Activated T-helper 1 cell treated with anti-CD3 and anti-CD28 coated beads, Interleukin-12 subunit alpha, Interleukin-12 subunit beta, Interleukin-2, Interleukin-4 antibody, amounts not matched to agents 30 ng/mL and 10 ng/mL and 1 ng/mL, durations not matched to agents 14 hours and 24 hours and 36 hours (primary cell): ENCODE measurements at regions not wholly inside any gene's neighbourhood (a gene's known extent, or its start where the extent isn't known, plus 50 kb on each side); places are given as distances from the start of the nearest gene placed in this dataset.

Experiments used
- DNase-seq: peaks from one replicate; pipeline ENCODE4 v3.0.0; 2021; ENCODE audit warnings: low spot score
- H3K27ac Mint-ChIP-seq: one replicate; pipeline ENCODE4 v1.8.0; 2021; ENCODE audit warnings: mild to moderate bottlenecking, mixed read lengths
- H3K27me3 Mint-ChIP-seq: one replicate; pipeline ENCODE4 v1.8.0; 2022; ENCODE audit warnings: mild to moderate bottlenecking, moderate library complexity, mixed read lengths; ENCODE audit not compliant: insufficient read depth
- H3K36me3 Mint-ChIP-seq: one replicate; pipeline ENCODE4 v1.8.0; 2021; ENCODE audit warnings: low read depth, mixed read lengths
- H3K4me1 Mint-ChIP-seq: one replicate; pipeline ENCODE4 v1.8.0; 2021; ENCODE audit warnings: low read depth, mixed read lengths
- H3K4me3 Mint-ChIP-seq: one replicate; pipeline ENCODE4 v1.8.0; 2021; ENCODE audit warnings: mild to moderate bottlenecking, moderate library complexity, mixed read lengths
- H3K9me3 Mint-ChIP-seq: one replicate; pipeline ENCODE4 v1.8.0; 2021; ENCODE audit warnings: mixed read lengths
- intact Hi-C: fragments of 100-400 bp; cut with micrococcal nuclease; formaldehyde crosslinking; loops from one replicate; pipeline ENCODE4 v1.15.1; 2024

DNA sequence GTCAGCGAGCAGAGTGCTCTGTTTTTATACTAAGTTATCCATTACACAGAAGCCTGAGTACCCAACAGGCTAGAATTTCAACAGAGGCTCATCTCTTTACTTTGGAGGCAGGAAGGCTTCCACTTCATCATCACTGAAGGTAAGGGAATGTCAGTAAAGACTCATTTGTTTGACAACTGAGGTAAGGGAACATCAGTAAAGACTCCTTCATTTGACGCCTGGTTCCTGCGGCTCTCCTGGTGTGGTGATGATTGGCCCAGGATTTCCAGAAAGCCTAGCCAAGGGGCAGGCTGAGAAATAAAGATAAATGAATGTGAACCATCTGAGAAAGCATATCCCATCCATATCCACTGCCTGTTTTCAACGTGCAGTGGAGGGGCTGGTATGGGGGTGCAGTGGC lies 244.6 kb upstream of the ECI2 start:
- peaks cover 30% of the 10 kb centered on the region for H3K9me3 Mint-ChIP-seq
- peaks cover 1% of the 10 kb centered on the region for H3K36me3 Mint-ChIP-seq
- no peaks in the 10 kb centered on the region for H3K27me3 Mint-ChIP-seq
- no peaks in the 10 kb centered on the region for H3K4me1 Mint-ChIP-seq
- DNase-seq, result no peak
- intact Hi-C loops, result no loop called here
- H3K27ac Mint-ChIP-seq, result no peak overlapping the region
- no peak overlapping the region for H3K4me3 Mint-ChIP-seq

DNA sequence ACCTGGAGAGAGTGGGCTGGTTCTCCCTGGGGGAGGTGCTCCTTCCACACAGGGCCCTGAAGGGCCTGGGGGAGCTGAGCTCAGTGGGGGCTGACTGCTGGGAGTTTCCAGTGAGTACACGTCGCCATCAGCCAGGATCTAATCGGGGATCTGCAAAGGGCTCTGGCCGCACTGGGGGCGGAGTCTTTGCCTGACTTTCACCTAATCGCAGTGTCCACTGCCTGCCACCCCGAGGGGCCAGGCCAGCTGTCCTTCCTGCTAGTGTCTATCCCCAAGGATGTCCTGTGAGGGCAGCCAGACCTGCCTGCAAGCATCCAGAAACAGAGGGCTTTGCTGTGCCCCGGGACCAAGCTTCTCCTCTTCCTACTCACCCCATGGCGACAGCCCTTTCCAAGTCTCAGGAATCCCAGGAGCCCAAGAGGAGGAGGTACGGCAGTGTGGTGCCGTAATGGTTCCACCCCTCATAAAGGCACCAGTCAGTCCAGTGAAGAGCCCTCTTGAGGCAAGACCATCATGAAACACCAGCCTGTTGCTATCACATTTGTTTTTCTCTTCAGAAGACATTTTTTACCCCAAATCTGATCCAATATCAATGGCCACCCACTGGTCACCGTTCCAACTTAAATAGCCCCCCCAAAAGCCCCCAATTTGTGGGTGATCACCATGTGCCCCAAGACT lies 243.1 kb upstream of the ECI2 start:
- H3K4me3 Mint-ChIP-seq, result no peak overlapping the region
- no peaks in the 10 kb centered on the region for H3K4me1 Mint-ChIP-seq
- no peaks in the 10 kb centered on the region for H3K27me3 Mint-ChIP-seq
- no peak overlapping the region for H3K27ac Mint-ChIP-seq
- H3K9me3 Mint-ChIP-seq, result peaks cover 20% of the 10 kb centered on the region
- intact Hi-C loops, result no loop called here
- H3K36me3 Mint-ChIP-seq, result no peaks in the 10 kb centered on the region
- no peak for DNase-seq

DNA sequence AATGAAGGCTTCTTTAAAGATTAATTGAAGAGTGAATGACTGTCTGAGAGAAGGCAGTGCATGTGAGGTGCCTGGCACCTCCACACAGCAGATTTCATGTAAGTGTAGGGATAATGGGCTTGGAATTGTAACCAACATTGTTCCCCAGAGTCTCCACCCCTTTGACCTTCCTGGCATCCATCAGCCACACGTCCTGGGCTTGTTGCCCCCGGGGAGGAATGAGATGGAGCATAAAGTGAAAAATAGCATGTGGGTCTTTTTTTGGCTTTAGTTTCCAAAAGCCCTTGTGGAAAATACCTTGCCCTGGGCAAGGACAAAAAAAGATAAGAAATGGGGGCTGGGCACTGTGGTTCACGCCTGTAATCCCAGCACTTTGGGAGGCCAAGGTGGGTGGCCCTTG lies 242.2 kb upstream of the ECI2 start:
- DNase-seq, result no peak
- peaks cover 15% of the 10 kb centered on the region for H3K9me3 Mint-ChIP-seq
- H3K4me1 Mint-ChIP-seq, result no peaks in the 10 kb centered on the region
- H3K4me3 Mint-ChIP-seq, result no peak overlapping the region
- no peaks in the 10 kb centered on the region for H3K27me3 Mint-ChIP-seq
- no peak overlapping the region for H3K27ac Mint-ChIP-seq
- no peaks in the 10 kb centered on the region for H3K36me3 Mint-ChIP-seq
- intact Hi-C loops, result no loop called here

DNA sequence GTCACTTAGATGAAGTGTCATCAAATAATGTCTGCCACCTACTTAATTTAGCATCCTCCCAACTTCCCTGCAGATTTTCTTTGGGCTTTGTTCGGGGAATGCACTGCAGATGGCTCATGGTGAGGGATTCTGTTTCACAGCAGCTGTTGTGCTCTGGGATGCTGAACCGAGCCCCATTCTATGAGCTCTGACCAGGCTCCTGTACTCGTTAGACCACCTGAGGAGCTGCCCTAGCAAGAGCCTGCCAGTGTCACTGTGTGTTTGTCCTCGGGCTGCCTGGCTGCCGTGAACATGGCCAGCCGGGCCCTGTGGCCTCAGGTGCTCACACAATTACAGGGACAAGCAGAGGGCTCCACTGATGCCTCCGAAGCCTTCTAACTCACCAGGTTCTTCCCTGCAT lies 238.8 kb upstream of the ECI2 start:
- Mint-ChIP-seq H3K9me3 (no peaks in the 10 kb centered on the region), H3K4me1 (no peaks in the 10 kb centered on the region), H3K4me3 (no peak overlapping the region), H3K36me3 (no peaks in the 10 kb centered on the region), H3K27ac (no peak overlapping the region), H3K27me3 (peaks cover 1% of the 10 kb centered on the region)
- intact Hi-C loops, result no loop called here
- no peak for DNase-seq

GRCh38 chr6:4372866-4373265 lies 237.5 kb upstream of the ECI2 start:
- no peaks in the 10 kb centered on the region for H3K4me1 Mint-ChIP-seq
- peaks cover 1% of the 10 kb centered on the region for H3K27me3 Mint-ChIP-seq
- no peak overlapping the region for H3K4me3 Mint-ChIP-seq
- H3K36me3 Mint-ChIP-seq, result no peaks in the 10 kb centered on the region
- DNase-seq, result no peak
- no peak overlapping the region for H3K27ac Mint-ChIP-seq
- intact Hi-C loops, result no loop called here
- H3K9me3 Mint-ChIP-seq, result no peaks in the 10 kb centered on the region

GRCh38 chr6:4371207-4371921 lies 236.0 kb upstream of the ECI2 start:
- Mint-ChIP-seq H3K27ac (no peak overlapping the region), H3K36me3 (no peaks in the 10 kb centered on the region), H3K9me3 (no peaks in the 10 kb centered on the region), H3K27me3 (peaks cover 1% of the 10 kb centered on the region), H3K4me3 (no peak overlapping the region), H3K4me1 (no peaks in the 10 kb centered on the region)
- no peak for DNase-seq
- intact Hi-C loops, result no loop called here

DNA sequence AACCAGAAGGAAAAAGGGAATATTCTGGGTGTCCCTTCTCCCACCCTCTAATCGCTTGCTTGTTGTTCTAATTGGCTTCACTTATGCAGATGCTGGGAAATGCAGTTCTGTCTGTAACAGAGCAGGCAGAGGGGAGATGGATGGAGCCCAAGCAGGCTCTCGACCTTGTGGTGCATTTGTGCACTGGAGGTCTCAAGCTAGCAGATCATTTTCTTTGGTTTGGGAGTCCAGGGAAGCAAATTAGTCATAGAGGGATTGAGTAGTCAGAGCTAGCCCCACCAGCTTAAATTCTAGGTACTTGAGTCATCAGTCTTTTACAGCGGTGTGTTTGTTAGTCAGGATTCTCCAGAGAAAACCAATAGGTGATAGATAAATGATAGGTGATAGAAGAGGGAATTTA lies 234.7 kb upstream of the ECI2 start:
- Mint-ChIP-seq H3K4me1 (no peaks in the 10 kb centered on the region), H3K27me3 (peaks cover 1% of the 10 kb centered on the region), H3K27ac (no peak overlapping the region), H3K36me3 (no peaks in the 10 kb centered on the region), H3K9me3 (no peaks in the 10 kb centered on the region), H3K4me3 (no peak overlapping the region)
- DNase-seq, result no peak
- intact Hi-C loops, result no loop called here

GRCh38 chr6:4369616-4370015 lies 234.2 kb upstream of the ECI2 start:
- Mint-ChIP-seq H3K36me3 (no peaks in the 10 kb centered on the region), H3K27me3 (peaks cover 1% of the 10 kb centered on the region), H3K9me3 (no peaks in the 10 kb centered on the region), H3K4me3 (no peak overlapping the region), H3K4me1 (no peaks in the 10 kb centered on the region), H3K27ac (no peak overlapping the region)
- intact Hi-C loops, result no loop called here
- no peak for DNase-seq

DNA sequence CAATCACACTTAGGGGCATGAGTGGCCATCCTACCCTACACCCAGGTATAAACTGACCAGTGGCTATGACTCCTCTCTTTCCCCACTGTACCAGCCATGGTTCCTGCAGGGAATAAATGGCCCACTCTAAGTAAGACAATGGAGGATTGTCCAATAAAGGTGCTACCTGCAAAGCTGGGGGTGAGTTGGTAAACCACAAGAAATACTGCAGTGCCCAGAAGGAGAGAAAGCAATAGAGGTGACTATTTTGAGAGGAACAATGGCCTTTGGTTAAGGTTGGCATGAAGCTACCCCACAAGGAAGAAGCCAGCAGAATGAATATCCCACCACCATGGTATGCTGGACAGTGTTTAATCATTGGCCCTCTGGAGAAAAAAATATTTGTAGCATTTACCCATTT lies 233.3 kb upstream of the ECI2 start:
- no peak overlapping the region for H3K27ac Mint-ChIP-seq
- H3K4me3 Mint-ChIP-seq, result no peak overlapping the region
- no peaks in the 10 kb centered on the region for H3K36me3 Mint-ChIP-seq
- H3K4me1 Mint-ChIP-seq, result peaks cover 5% of the 10 kb centered on the region
- no peak for DNase-seq
- intact Hi-C loops, result no loop called here
- H3K9me3 Mint-ChIP-seq, result no peaks in the 10 kb centered on the region
- H3K27me3 Mint-ChIP-seq, result peaks cover 1% of the 10 kb centered on the region

DNA sequence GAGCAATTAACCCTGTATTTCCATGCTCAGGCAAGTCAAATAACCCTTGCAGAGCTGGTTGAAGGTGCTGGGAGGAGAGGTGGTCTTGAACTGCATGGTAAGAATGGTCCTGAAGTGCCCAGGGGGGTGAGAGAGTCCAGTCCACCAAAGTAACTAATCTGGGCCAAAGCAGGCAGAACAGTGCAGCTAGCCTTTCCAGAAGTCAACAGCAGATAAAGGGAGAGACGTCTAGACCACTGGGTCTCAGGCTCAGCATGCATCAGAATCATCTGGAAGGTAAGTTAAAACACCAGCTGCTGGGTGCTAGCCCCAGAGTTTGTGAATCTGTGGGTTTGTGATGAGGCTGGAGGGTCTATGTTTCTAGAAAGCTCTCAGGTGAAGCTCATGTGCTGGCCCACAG lies 232.3 kb upstream of the ECI2 start:
- Mint-ChIP-seq H3K4me3 (no peak overlapping the region), H3K9me3 (no peaks in the 10 kb centered on the region), H3K36me3 (no peaks in the 10 kb centered on the region), H3K4me1 (peaks cover 5% of the 10 kb centered on the region), H3K27ac (no peak overlapping the region), H3K27me3 (peaks cover 1% of the 10 kb centered on the region)
- DNase-seq, result no peak
- intact Hi-C loops, result no loop called here

- Mint-ChIP-seq H3K27me3 (peaks cover 1% of the 10 kb centered on the region), H3K27ac (no peak overlapping the region), H3K36me3 (no peaks in the 10 kb centered on the region), H3K4me1 (peaks cover 5% of the 10 kb centered on the region), H3K4me3 (no peak overlapping the region), H3K9me3 (no peaks in the 10 kb centered on the region)
- no peak for DNase-seq
- intact Hi-C loops, result no loop called here
Observed at GRCh38 chr6:4366635-4367395, 231.4 kb upstream of the ECI2 start.

DNA sequence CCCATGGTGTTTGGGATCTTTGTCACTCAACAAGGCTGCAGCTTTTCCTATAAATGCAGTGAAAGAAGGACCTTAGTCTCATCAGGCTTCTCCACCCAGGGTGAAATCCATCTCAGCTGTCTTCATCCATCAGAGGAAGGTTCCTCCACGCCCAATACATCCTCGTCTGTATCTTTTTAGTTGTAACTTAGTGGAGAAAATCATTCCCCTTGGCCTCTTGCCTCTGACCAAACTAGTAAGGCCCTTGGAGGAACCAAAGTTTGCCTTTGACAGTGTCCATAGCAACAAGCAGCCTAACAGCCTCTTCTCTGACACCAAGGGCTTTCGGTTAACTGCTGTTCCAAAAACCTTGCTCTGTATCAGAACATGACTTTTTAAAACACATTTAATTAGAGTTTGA lies 230.3 kb upstream of the ECI2 start:
- intact Hi-C loops, result no loop called here

GRCh38 chr6:4364711-4365110 lies 229.3 kb upstream of the ECI2 start:
- no peaks in the 10 kb centered on the region for H3K9me3 Mint-ChIP-seq
- no peaks in the 10 kb centered on the region for H3K36me3 Mint-ChIP-seq
- H3K4me1 Mint-ChIP-seq, result peaks cover 5% of the 10 kb centered on the region
- intact Hi-C loops, result no loop called here
- DNase-seq, result no peak
- no peaks in the 10 kb centered on the region for H3K27me3 Mint-ChIP-seq
- no peak overlapping the region for H3K4me3 Mint-ChIP-seq
- no peak overlapping the region for H3K27ac Mint-ChIP-seq

More for the DNA sequence above, 230.3 kb upstream of the ECI2 start:
- H3K4me1 Mint-ChIP-seq, result peaks cover 5% of the 10 kb centered on the region
- no peak for DNase-seq
- H3K36me3 Mint-ChIP-seq, result no peaks in the 10 kb centered on the region
- H3K27ac Mint-ChIP-seq, result no peak overlapping the region
- H3K4me3 Mint-ChIP-seq, result no peak overlapping the region
- no peaks in the 10 kb centered on the region for H3K9me3 Mint-ChIP-seq
- peaks cover 1% of the 10 kb centered on the region for H3K27me3 Mint-ChIP-seq
